ENCODE measurements at regions not wholly inside any gene's neighbourhood (a gene's known extent, or its start where the extent isn't known, plus 50 kb on each side); places are given as distances from the start of the nearest gene placed in this dataset.

DNA sequence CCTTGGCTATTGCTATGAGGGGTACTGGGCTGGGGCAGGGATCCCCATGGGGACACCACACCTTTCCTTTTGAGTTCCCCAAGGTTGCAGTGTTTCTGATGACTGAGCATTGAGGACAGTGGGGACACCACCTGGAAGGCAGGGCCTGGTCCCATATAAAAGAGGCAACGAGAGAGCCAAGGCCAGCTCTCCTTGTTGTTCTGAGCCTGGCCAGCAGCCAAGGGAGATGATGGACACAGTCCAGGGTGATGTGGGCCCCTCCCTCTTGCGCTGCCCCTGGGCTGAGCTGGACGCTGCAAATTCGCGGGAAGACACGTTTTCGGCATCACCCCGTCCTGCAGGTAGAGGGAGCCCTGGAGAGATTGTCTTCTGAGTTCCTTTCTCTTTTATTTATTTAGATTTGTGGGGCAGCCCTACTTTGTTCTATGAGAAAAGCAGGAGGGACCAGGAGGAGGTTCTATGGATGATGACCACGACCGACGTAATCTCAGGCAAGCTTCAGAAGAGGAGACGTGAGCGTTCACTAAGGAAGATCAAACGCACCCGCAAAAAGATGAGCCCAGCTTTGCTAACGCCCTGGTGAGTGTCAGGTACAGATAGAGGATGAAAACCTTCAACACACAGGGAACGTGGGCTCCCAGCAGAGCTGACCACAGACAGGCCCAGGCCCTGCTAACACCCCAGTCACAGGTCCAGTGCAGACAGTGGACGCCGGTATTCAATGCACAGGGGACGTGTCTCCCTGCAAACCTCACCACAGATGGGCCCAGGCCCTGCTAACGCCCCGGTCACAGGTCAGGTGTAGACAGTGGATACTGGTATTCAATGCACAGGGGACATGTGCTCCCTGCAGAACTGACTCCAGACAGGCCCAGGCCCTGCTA is 97.4 kb downstream of the SHOX start:
- no peak for DNase-seq

DNA sequence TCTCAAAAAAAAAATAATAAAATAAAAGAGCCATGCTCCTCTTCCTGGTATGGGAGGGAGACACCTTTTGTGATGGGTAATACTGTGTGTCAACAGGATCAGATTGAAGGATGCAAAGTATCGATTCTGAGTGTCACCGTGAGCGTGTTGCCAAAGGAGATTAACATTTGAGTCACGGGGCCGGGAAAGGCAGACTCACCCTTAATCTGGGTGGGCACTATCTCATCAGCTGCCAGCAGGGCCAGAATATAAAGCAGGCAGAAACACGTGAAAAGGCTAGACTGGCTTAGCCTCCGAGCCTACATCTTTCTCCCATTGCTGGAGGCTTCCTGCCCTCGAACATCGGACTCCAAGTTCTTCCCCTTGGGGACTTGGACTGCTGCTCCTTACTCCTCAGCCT is 95.4 kb downstream of the SHOX start:
- DNase-seq = no peak

DNA sequence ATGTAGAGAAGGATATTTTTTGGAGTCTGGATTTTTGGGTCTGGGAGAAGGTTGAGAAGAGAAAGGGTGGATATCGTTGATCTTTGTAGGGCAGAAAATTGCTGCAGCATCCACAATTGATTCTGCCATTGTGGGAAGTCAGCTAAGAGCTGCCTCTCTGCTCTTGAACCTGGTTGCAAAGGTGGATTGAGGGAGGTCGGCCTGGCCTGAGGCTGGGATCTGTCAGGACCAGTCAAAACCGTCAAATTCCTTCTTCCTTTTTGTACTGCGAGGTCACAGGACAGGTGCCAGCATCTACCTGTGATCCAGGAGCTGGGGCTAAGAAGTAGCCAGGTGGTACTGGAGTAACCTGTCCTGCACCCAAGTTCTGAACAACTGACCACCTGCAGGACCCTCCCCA is 93.7 kb downstream of the SHOX start:
- no peak for DNase-seq

DNA sequence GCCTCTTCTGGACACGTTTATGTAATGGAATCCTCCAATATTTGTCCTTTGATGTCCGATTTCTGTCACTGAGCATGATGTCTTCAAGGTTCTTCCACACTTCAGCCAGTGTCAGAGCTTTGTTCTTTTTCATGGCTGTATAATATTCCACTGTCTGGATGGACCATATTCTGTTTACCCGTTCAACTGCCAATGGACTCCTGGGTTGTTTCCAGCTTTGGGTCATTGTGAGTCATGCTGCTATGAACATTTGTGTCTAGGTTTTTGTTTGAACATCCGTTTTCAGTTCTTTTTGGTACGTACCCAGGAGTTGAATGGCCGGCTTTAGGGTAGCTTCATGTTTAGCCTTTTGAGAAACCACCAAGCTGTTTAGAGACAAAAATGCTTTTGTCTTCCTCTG is 93.2 kb downstream of the SHOX start:
- no peak for DNase-seq

DNA sequence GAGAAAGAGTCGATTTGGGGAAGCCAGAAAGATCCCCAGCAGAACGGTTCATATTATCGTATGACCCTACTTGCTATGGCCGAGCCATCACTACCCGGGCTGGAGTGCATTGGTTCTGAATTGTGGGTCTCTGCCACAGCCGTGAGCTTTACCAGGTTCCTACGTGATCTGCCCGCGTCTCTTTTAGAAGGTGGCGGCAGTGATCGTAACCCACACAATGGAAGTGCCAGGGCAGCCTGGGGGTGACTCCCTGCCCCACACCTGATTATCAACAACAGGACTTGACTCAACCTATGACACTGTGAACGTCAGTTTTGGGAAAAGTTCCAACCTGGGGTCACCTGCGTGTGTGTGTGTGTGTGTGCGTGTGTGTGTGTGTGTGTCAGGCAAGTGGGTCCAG is 90.8 kb downstream of the SHOX start:
- no peak for DNase-seq

DNA sequence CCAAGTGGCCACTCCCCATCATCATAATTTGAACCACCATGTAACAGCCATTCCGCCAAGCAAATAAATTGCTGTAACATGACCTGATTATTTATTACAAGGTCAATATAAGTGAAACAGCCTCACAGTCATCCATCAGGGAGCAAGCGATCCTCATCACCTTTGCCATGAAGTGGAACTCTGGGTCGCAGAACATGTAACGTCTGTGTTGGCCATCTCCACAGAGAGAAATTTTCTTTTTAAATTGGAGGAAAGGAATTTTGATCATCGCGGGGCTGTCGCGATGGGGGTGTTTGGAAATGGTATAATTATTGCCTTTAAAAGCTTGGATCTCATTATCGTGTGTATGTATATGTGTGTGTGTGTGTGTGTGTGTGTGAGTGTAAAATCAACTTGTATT is 90.2 kb downstream of the SHOX start:
- no peak for DNase-seq

DNA sequence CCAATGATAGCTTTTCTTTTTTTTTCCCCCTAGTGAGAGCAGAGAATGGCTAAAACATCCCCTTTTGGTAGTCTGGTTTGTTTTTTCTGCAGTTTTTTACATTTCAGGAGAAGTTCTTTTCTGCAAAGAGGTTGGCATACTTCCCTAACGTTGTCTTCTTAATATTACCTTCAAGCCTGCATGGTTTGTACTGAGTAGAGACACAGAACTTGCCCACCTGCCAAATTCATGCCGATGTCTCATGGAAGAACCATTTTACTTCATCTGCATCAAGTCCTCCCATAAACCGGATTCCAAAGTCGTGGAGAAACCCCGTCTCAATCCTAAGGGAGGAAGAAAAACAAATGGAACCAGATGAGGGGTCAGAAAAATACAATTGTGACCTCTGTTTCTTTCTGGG is 89.7 kb downstream of the SHOX start:
- no peak for DNase-seq

DNA sequence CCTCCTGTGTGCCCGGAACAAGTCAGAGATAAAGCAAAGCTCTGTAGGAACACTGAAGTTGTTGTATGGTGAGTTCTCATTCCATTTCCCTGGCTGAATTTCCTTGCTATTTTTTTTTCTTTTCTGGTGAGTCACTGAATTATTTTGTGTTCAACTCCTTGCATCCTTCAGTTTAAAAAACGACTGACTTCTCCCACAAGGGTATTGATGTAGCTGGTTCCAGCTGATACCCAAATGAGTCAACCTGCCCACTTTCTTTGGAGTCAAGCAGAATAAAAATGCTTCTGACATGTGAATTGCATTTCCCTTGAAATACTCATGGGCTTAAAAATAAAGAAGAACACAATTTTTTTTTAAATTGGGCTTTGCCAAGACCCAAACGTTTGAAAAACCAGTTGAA is 85.5 kb downstream of the SHOX start:
- DNase-seq = no peak

DNA sequence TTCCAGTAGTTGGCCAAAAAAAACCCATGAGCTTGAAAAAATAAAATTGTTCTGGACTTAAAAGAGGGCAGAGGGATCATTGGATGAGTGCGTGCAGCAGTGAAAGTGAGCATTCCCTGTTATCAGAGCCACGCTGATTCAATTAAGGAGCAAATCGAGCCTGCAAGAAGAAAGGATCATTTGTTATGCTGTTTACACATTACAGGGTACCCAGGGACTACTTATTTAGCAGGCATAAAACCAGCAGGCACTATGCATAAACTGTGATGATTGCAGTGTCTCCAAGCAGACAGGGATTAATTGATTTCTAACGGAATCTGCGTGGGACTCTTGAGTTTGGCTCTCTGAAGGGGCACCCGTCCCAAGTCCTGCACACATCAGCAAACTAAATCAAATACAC is 83.5 kb downstream of the SHOX start:
- no peak for DNase-seq

Data from NCI-H226 (cell line).